Upper lobe of left lung (tissue), 6 donors: ENCODE measurements at regions not wholly inside any gene's neighbourhood (a gene's known extent, or its start where the extent isn't known, plus 50 kb on each side); places are given as distances from the start of the nearest gene placed in this dataset.
A peak's percentile ranks its signal among the peaks of the same experiment; 100 is the strongest.

ENCODE experiments used
- ATAC-seq, 2 donors: fragments of 200-7000 bp; cut with Tn5 transposase; one replicate each; pipeline ENCODE4 v1.9.1; 2022; ENCODE audit warnings: mild to moderate bottlenecking in 2 of 2, moderate library complexity in 2 of 2; ENCODE audit not compliant: low FRiP score in 2 of 2
- DNase-seq, 2 donors: peaks; one replicate each; pipeline ENCODE4 v3.0.0-alpha.2; 2019 to 2020
- H3K27ac ChIP-seq, 4 donors: fragments of 200-600 bp; sonication (generic); one replicate each; pipeline ENCODE4 v1.5.1; 2016 to 2019
- H3K27me3 ChIP-seq, 4 donors: fragments of 200-600 bp; sonication (generic); one replicate each; pipeline ENCODE4 v1.5.1; 2017 to 2019
- H3K36me3 ChIP-seq, 4 donors: fragments of 200-600 bp; sonication (generic); one replicate each; pipeline ENCODE4 v1.5.1; 2016 to 2019
- H3K4me1 ChIP-seq, 4 donors: fragments of 200-600 bp; sonication (generic); one replicate each; pipeline ENCODE4 v1.5.1; 2018 to 2019
- H3K4me3 ChIP-seq, 4 donors: fragments of 200-600 bp; sonication (generic); one replicate each; pipeline ENCODE4 v1.5.1; 2017 to 2019; ENCODE audit warnings: mild to moderate bottlenecking in 2 of 4, moderate library complexity in 1 of 4
- H3K9me3 ChIP-seq, 4 donors: fragments of 200-600 bp; sonication (generic); one replicate each; pipeline ENCODE4 v1.5.1; 2018 to 2019
- EP300 ChIP-seq, 4 donors: sonication (generic); formaldehyde crosslinking; IDR thresholded peaks; one replicate each; pipeline ENCODE4 v1.5.1; 2017; ENCODE audit warnings: antibody characterized with exemption in 4 of 4, control low read depth in 2 of 4
- POLR2A ChIP-seq, 4 donors: fragments of 450-650 bp; IDR thresholded peaks; one replicate each; pipeline ENCODE4 v1.5.1; 2016 to 2017; ENCODE audit warnings: antibody characterized with exemption in 4 of 4, mild to moderate bottlenecking in 2 of 4
- POLR2AphosphoS5 ChIP-seq, 2 donors: sonication (generic); formaldehyde crosslinking; IDR thresholded peaks; one replicate each; pipeline ENCODE4 v1.5.1; 2017; ENCODE audit warnings: antibody characterized with exemption in 2 of 2
- WGBS, 2 donors: methylation state at CpG; one replicate each; pipeline ENCODE4 v1.1.5; 2017 to 2018; 5-methylcytosine and 5-hydroxymethylcytosine counted together
- TF ChIP-seq, protein P1 (sequence below), 6 experiments: fragments of 450-650 bp in 4 of 6; fragments of 200-600 bp in 2 of 6; sonication (generic) in 2 of 6; IDR thresholded peaks; one replicate each; pipeline ENCODE4 v1.5.1; 2016 to 2019; ENCODE audit warnings: antibody characterized with exemption in 6 of 6
- donor health status: DM: no; HTN: no; CAD: no; lungs with moderate emphysema.
- donor health status: DM: no; HTN: yes; CAD: no; lungs with severe emphysema.

- no peaks in the 10 kb centered on the region for H3K9me3 ChIP-seq
- no peak overlapping the region for H3K4me3 ChIP-seq
- TF ChIP-seq EP300 (IDR thresholded peaks at IDR 0.05) (no peak), POLR2A (IDR thresholded peaks at IDR 0.05) (no peak), POLR2AphosphoS5 (IDR thresholded peaks at IDR 0.05) (no peak)
- TF ChIP-seq, protein P1, sequence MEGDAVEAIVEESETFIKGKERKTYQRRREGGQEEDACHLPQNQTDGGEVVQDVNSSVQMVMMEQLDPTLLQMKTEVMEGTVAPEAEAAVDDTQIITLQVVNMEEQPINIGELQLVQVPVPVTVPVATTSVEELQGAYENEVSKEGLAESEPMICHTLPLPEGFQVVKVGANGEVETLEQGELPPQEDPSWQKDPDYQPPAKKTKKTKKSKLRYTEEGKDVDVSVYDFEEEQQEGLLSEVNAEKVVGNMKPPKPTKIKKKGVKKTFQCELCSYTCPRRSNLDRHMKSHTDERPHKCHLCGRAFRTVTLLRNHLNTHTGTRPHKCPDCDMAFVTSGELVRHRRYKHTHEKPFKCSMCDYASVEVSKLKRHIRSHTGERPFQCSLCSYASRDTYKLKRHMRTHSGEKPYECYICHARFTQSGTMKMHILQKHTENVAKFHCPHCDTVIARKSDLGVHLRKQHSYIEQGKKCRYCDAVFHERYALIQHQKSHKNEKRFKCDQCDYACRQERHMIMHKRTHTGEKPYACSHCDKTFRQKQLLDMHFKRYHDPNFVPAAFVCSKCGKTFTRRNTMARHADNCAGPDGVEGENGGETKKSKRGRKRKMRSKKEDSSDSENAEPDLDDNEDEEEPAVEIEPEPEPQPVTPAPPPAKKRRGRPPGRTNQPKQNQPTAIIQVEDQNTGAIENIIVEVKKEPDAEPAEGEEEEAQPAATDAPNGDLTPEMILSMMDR (IDR thresholded peaks at IDR 0.05), result no peak
- 82 to 86% methylated on average over 4 of the region's 4 CpGs for WGBS, 2 donors
- H3K27me3 ChIP-seq, result no peaks in the 10 kb centered on the region
- H3K4me1 ChIP-seq, result peaks cover 6 to 16% (median 13%) of the 10 kb centered on the region in 4 donors
- no peaks in the 10 kb centered on the region for H3K36me3 ChIP-seq
- DNase-seq (peak in 1 of 2 donors; percentile 29), ATAC-seq (no peak)
- no peak overlapping the region for H3K27ac ChIP-seq
Observed at GRCh38 chr7:45977256-45977780, 56.2 kb upstream of the IGFBP3 start.

GRCh38 chr7:45976485-45976856 is 55.4 kb upstream of the IGFBP3 start:
- Histone ChIP-seq H3K27ac (no peak overlapping the region), H3K27me3 (no peaks in the 10 kb centered on the region), H3K9me3 (no peaks in the 10 kb centered on the region), H3K4me3 (no peak overlapping the region), H3K4me1 (peaks cover 6 to 16% (median 13%) of the 10 kb centered on the region in 4 donors), H3K36me3 (no peaks in the 10 kb centered on the region)
- ATAC-seq (no peak), DNase-seq (no peak)
- TF ChIP-seq EP300 (IDR thresholded peaks at IDR 0.05), result no peak
- TF ChIP-seq, protein P1 (IDR thresholded peaks at IDR 0.05), result no peak
- no peak for TF ChIP-seq POLR2AphosphoS5 (IDR thresholded peaks at IDR 0.05)
- TF ChIP-seq POLR2A (IDR thresholded peaks at IDR 0.05), result no peak
- 81 to 93% methylated on average over 3 of the region's 3 CpGs for WGBS, 2 donors

- peaks cover 6 to 16% (median 13%) of the 10 kb centered on the region in 4 donors for H3K4me1 ChIP-seq
- no peak overlapping the region for H3K4me3 ChIP-seq
- DNase-seq (peak in 1 of 2 donors; percentile 48), ATAC-seq (no peak)
- H3K27me3 ChIP-seq, result no peaks in the 10 kb centered on the region
- no peaks in the 10 kb centered on the region for H3K36me3 ChIP-seq
- 91 to 98% methylated on average over 4 to 8 of the region's 8 CpGs for WGBS, 2 donors
- no peak overlapping the region for H3K27ac ChIP-seq
- H3K9me3 ChIP-seq, result no peaks in the 10 kb centered on the region
- TF ChIP-seq EP300 (IDR thresholded peaks at IDR 0.05) (no peak), POLR2AphosphoS5 (IDR thresholded peaks at IDR 0.05) (no peak), POLR2A (IDR thresholded peaks at IDR 0.05) (no peak)
- TF ChIP-seq, protein P1 (IDR thresholded peaks at IDR 0.05), result no peak
Observed at GRCh38 chr7:45975847-45976484, 54.9 kb upstream of the IGFBP3 start.

- TF ChIP-seq, protein P1 (IDR thresholded peaks at IDR 0.05), result no peak
- no peak for TF ChIP-seq POLR2AphosphoS5 (IDR thresholded peaks at IDR 0.05)
- TF ChIP-seq POLR2A (IDR thresholded peaks at IDR 0.05), result no peak
- no peak for TF ChIP-seq EP300 (IDR thresholded peaks at IDR 0.05)
- 67 to 70% methylated on average over 1 of the region's 1 CpG for WGBS, 2 donors
- no peaks in the 10 kb centered on the region for H3K27me3 ChIP-seq
- H3K4me3 ChIP-seq, result no peak overlapping the region
- H3K4me1 ChIP-seq, result peaks cover 6 to 14% (median 13%) of the 10 kb centered on the region in 4 donors
- ATAC-seq, result no peak
- no peak overlapping the region for H3K27ac ChIP-seq
- no peak for DNase-seq
- H3K9me3 ChIP-seq, result no peaks in the 10 kb centered on the region
- no peaks in the 10 kb centered on the region for H3K36me3 ChIP-seq
Observed at GRCh38 chr7:45975367-45975766, 54.3 kb upstream of the IGFBP3 start.
